Stimulated activated naive CD4-positive, alpha-beta T cell (primary cell): ENCODE measurements at regions not wholly inside any gene's neighbourhood (a gene's known extent, or its start where the extent isn't known, plus 50 kb on each side); places are given as distances from the start of the nearest gene placed in this dataset.
"Not testable (repeated sequence)": the region's sequence is repeated elsewhere in the genome, so short reads cannot be mapped to it uniquely, and the experiment has no call there.

Experiments used
- DNase-seq, 6 experiments: peaks; one replicate each; lab custom pipeline; 2025; lab: John Stamatoyannopoulos, UW

DNA sequence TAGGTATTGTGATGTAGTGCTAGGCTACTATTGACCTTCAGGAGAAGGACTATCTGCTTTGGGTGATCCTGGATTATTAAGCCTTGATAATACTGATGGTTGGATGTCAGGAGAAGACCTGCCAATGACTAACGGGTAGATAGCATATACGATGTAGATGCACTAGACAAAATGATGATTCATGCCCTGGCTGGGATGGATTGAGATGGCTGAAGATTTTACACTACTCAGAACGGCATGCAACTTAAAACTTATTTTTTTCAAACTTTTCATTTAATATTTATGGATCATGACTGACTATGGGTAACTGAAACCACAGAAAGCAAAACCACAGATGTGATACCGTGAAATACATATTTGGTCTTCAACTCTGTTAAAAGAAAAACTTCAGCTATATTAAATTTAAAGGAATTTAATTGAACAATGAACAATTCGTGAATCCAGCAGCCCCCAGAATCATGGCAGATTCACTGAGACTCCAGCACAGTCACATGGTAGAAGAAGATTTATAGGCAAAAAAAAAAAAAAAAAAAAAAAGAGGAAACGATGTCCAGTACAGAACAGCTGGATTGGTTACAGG is 124.6 kb upstream of the CDK13 start:
- DNase-seq = no peak

DNA sequence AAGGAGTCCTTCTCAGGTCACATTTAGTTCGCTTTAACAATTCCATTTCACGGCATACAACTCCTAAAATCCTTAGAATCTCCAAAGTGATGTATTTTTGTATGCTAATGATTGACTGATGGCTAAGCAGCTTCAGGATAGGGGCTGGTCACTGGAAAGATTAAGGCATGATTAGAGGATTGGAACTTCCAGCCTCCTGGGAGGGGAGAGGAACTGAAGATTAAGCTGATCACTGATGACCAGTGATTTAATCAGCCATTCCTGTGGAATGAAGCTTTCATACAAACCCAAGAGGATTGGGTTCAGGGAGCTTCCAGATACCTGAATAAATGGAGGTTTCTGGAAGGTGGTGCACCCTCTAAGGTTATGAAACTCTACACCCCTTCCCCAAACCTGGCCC is 123.9 kb upstream of the CDK13 start:
- DNase-seq = no peak

DNA sequence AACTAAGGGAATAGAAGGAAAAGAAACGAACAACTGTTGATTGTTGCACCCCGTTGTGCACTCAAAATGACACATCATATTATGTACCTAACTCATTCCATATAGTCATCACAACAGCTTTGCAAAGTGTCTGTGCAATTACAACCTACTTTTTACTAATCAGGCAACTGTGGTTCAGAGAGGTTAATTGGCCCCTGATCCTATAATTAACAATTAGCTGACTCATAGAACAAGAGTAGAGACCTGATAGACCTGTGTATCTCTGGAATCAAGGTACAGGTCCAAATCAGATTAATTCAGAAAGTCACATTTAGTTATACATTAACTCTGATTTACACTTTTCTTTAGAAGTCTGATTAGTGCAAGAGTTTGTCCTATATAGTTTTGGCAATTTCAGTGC is 122.5 kb upstream of the CDK13 start:
- no peak for DNase-seq

DNA sequence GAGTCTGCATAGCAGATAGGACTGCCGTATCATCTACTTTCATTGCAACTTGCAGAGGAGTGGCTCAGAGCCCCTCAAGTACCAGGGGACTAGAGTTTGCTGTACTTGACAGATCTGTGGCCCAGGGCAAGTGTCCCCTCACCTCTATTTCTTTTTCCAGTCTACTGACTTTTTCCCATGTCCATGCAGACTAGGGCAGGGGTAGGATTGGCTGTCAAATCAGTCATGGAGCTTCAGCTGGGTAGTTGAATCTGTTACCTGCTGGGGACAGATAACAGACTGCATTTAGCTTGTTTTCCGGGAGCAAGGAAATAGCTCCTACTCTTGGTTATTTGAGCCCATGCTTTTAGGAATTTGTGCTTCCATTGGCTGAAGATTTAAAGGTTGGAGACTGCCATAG is 121.0 kb upstream of the CDK13 start:
- no peak for DNase-seq

DNA sequence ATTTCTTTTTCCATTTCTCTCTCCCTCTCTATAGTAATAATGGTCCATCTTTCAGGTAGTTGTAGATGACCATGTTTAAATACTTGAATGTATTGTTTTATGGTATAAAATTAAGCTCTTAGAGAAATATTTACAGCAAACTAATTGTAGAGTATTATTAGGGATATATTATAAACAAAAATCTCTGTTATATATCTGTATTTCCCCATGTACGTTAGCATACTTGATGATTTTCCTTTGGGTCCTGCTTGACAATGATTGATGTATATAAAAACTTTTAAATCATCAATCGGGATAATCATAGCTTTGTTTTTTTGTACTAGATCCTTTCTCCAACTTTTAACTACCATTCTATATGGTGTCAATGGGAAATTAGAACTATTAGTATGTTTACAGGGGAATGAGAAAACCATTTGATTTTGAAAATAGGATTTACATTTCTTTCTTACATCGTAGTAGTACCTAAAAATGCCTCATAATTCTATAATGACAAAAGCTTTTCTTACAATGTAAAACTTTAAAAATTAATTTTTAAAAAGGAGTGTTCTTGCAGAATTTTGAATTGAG is 117.5 kb upstream of the CDK13 start:
- DNase-seq = no peak

DNA sequence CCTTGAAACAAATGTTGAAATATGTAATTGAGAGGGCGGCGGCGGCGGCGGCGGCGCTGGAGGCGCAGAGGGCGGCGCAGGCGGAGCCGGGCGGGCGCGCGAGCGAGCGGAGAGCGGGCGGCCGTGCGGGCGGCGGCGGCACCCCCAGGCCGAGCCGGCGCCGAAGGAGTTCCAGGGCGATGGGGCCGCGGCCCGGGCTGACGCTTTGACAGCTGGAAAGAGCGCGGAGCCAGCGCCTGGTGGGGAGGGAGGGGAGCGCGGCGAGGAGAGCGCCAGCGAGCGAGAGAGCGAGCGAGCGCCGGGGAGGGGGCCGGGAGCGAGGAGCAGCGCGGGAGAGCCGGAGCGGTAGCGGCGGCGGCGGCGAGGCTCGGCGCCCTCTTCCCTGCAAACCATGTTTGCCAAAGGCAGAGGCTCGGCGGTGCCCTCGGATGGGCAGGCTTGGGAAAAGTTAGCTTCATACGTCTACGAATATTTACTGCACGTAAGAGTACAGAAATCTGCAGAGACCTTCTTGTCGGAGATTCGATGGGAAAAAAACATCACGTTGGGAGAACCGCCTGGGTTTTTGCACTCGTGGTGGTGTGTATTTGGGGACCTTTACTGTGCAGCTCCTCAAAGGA is 116.8 kb upstream of the CDK13 start:
- DNase-seq = peak in 3 of 6 experiments; percentile 3 to 19 (median 15)

DNA sequence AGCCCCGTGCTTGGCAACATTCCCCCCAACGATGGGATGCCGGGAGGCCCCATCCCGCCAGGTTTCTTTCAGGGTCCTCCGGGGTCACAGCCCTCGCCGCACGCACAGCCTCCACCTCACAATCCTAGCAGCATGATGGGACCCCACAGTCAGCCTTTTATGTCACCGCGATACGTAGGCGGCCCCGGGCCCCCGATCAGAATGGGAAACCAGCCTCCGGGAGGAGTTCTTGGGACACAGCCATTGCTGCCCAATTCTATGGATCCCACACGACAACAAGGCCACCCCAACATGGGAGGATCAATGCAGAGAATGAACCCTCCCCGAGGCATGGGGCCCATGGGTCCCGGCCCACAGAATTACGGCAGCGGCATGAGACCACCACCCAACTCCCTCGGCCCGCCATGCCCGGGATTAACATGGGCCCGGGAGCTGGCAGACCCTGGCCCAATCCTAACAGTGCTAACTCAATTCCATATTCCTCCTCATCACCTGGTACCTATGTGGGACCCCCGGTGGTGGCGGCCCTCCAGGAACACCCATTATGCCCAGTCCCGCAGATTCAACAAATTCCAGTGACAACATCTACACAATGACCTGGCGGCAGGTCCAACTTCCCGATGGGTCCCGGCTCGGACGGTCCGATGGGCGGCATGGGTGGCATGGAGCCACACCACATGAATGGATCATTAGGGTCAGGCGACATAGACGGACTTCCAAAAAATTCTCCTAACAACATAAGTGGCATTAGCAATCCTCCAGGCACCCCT is 116.0 kb upstream of the CDK13 start:
- DNase-seq = not testable (repeated sequence)

DNA sequence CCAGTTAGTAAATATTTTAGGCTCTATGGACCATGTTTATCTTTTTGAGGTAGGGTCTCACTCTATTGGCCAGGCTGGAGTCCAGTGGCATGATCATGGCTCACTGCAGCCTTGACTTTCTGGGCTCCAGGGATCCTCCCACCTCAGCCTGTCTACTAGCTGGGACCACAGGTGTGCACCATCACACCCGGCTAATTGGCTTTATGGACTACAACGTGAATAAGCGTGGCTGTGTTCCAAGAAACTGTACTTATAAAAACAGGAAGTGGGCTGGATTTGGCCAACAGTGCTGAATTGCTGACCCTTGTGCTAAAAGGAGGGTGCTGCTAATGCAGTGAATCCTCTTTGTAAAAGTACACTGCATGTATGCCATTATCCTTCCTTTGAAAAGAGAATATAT is 111.7 kb upstream of the CDK13 start:
- DNase-seq = no peak

DNA sequence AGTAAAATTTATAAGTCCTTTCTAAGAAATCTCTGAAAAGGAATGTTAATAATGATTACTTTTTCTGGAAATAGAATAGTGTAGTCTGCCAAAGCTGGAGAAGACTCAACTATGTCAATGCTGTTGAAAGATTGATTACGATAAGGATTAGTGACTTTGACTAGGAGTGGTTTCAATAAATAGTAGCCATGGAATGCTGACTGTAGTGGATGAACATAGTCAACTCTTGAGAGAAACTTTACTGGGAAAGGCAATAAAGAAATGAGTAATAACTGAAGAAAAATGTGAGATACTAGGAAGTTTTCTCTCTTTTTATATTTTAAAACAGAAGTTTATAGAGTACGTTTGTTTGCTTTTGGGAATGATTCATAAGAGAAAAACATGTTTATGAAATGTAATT is 105.0 kb upstream of the CDK13 start:
- DNase-seq = no peak

DNA sequence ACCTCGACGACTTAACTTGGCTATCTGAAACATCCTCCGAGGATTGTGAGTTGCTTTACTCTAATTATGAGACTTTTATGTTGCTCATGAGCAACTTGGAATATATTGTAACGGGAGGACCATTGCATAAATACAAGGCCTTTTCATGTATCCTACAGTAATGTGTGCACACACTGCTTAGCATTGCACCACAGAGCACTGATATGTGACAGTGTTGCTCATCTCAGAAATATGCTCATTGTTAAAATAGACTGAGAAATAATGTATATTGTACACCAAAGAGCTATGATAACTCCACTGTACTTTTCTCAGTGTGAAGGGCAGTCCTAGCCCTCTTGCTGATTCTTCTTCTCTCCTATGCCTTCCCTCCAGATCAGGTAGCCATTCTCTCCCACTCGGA is 102.8 kb upstream of the CDK13 start:
- DNase-seq = no peak

DNA sequence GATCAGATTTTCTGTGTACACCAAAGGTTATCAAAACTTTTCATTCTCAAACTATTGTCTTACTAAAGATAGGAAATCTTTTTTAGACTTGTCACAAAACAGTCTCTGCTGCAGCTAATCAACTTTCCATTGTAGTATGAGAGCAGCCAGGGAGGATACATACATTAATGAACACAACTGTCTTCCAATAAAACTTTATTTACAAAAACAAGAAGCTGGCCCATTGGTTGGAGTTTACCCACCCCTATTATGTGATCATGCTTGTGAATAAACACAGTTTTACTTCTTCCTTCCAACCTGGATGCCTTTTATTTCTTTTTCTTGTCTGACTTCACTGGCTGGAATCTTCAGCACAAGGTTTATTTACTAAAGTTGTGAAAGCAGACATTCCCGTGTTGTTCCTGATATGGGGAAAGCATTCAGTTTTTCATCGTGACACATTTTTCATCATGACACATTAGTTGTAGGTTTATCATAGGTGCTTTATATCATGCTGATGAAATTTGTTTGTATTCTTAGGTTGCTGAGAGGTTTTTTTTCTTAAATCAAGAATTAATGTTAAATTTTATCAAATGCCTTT is 98.5 kb upstream of the CDK13 start:
- no peak for DNase-seq

DNA sequence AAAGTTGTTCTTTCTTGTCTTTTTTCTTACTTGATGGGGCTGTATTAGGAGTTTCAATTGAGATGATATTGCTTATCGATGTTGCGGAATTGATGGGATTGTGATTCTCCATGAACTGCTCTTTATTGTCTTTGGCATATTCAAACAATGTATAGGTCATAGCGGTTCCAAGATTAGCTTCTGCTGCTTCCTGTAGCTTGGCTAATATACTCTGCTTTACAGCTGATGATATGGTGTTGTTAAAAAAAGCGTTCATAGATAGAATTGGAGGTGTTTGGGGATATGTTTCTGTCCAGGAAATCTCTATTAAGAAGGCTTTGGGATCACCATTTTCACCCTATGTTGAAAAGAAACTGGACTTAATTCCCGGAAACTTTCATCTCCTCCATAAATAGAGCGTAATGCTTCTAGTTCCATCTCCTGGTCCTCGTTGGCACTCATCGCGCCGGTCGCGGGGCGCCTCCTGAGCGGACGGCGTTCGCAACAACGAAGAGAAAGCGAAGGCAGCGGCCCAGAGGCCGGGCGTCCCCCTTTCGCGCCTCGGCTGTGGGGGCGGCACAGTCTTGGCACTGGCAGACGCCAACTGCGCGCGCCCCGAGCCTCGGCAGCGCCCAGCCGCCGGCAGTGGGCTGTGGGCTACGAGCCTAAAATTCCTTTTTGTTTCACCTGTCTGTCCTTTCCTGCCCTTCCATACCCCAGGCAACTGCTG is 95.3 kb upstream of the CDK13 start:
- DNase-seq = not testable (repeated sequence)

DNA sequence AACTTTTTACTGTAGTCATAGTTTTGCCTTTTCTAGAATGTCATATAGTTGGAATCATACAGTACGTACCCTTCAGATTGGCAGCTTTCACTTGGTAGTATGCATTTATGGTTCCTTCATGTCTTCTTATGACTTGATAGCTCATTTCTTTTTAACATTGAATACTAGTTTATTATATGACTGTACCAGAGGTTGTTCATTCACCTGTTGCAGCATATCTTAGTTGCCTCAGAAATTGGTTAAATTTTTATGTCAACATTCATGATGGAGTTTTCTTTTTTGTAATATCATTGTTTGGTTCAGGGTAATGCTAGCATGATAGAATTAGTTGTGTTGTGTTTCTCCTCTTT is 94.8 kb upstream of the CDK13 start:
- DNase-seq = no peak

DNA sequence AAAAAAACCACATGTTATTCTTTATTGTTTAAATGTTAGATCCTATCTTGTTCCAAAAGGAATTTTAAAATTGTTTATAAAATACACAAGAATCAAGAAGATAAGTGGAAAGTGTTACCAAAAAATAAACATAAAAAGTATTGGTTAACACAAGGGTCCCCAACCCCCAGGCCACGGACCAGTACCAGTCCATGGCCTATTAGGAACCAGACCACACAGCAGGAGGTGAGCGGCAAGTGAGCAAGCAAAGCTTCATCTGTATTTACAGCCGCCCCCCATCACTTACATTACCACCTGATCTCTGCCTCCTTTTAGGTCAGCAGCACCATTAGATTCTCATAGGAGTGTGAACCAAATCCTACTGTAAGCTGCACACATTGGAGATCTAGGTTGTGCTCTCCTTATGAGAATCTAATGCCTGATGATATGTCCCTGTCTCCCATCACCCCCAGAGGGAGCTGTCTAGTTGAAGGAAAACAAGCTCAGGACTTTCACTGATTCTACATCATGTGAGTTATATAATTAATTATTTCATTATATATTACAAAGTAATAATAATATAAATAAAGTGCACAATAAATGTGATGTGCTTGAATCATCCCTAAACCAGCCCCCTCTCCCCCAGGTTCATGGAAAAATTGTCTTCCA is 86.3 kb upstream of the CDK13 start:
- DNase-seq = not testable (repeated sequence)

DNA sequence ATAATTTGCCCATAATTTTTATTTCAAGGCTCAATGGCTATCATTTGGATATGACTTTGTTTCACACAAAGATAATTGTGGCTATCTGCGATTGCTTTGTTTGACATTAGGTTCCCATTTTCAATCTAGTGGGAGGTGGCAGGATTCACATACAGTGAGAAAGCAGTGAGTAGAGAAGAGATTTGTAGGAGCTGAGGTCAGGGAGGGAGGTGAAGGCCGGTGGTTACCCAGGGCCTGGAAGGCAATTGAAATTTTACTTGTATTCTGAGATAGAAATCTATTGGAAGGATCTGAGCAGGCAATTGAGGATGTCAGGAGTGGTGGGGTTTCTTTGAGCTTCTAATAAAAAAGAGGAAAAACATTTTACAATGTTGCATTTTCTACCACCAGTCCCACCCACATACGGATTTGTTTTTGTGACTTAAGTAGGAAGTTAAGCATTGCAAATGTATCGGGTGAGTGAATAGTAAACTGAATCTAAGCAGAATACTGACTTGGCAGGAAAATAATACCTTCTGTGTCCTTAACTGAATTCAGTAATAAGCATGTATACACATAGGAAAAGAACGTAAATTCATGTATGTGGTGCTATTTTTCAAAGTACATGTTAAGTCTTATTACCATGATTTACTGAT is 80.1 kb upstream of the CDK13 start:
- DNase-seq = not testable (repeated sequence)

DNA sequence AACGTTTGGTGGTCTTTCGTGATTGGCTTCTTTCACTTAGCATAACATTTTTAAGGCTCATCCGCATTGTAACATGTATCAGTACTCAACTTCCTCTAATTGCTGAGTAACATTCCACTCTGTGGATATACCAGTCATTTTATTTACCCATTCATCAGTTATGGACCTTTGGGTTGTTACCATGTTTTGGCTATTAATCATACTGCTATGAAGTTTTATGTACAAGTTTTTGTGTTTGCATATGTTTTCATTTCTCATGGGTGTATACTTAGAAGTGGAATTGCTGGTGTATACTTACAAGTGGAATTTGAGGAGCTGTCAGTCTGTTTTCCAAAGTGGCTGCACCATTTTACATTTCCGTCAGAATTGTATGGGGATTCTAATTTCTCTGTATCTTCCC is 78.4 kb upstream of the CDK13 start:
- not testable (repeated sequence) for DNase-seq

DNA sequence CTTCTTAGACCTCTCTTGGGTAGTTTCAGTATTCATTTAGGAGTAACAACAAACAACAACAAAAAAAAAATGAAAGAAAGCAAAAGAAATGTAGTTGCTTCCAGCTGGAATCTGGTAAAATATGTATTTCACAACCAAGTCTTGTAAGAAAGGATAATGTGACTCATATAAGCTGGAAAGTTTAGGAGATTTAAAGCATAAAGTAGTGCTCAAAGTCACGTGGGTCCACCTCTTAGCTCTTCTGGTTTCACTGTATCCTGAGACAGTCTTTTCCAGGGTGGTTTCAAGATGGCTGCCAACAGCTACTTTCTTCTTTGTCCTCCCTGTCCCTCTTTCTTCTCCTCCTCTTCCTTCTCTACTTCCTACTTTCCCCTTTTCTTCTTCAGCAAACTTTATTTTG is 69.5 kb upstream of the CDK13 start:
- no peak for DNase-seq

DNA sequence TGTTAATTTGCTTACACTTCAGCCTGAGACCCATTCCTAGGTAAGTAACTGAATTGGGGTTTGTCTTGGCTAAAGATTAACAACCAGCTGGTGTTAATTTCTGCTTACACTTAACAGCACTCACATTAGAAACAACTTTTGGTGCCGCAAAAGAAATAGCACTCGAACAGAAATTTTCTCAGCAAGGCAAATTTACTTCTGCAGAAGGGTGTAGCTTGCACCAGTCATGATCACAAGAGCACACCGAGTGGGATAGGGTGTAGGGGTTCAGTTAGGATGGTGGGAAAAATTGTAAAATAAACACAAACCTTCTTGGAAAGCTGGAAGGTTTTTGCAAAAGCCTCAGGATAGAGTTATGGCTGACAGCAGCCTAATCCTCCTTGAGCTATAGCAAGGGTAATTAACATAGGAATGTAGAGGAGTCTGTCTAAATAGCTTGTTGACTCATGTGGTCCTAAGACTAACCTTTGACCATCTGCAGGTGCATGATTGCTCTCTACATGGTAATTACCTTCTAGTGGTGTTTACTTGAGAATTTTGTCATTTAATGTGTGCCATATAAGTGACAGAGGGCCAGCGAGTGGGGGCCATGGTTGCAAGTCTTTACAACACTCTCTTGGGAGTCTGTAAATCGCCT is 67.8 kb upstream of the CDK13 start:
- DNase-seq = no peak

DNA sequence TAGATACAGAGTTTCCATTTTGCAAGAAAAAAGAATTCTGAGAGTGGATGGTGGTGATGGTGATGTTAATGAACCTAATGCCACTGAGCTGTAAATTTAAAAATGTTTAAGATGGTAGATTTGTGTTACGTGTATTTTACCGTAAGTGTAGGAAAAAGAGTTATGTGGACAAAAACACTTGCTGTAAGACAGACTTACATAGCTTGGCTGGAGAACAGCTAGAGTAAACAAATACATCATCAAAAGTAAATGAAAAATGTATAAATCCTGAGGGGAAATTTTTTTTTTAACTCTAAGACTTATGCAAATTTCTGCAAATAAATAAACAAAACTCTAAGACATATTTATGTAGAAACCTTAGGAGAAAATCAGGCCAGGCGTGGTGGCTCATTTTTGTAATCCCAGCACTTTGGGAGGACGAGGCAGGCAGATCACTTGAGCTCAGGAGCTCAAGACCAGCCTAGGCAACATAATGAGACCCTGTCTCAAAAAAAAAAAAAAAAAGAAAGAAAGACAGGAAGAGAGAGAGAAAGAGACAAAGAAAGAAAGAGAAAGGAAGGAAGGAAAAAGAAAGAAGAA is 66.2 kb upstream of the CDK13 start:
- no peak for DNase-seq

DNA sequence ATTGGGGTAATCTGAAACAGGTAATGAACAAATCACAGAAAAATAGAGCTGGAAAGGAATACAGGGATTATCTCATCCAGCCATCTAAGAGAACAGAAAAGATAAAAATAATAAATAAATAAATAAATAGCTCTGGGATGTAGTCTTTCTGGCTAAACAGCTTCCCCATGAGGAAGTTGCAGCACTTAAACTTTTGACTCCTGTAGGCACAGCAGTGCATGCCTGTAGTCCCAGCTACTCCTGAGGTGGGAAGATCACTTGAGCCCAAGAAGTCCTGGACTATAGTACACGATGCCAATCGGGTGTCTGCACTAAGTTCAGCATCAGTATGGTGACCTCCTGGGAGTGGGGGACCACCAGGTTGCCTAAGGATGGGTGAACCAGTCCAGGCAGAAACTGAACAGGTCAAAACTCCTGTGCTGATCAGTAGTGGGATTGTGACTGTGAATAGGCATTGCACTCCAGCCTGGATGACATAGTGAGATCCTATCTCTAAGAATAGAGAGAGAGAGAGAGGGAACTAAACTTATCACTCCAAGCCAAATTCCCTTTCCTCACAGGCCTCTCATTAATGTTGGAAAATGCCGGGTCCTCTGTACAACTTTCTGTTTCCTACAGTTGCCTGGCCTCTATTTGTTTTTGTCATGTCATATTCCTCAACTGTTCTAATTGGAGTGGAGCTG is 61.7 kb upstream of the CDK13 start:
- no peak for DNase-seq
